ENCODE measurements at regions not wholly inside any gene's neighbourhood (a gene's known extent, or its start where the extent isn't known, plus 50 kb on each side); places are given as distances from the start of the nearest gene placed in this dataset.

DNA sequence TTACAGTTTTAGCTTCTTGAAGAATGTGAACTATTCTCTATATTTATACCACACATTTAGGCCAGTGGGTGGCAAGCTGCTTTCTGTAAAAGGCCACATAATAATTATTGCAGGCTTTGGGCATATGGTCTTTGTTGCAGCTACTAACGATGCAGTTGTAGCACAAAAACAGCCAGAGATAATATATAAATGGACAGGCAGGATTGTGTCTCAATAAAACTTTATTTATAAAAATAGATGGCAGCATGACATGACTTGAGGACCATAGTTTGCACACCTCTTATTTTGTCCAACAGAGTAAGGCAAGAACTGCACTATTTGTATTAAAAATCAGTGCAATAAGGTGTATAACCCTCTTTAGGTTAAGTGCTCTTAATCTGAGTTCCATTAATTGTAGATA is 415.0 kb downstream of the ANXA1 start:
- no peak for DNase-seq

DNA sequence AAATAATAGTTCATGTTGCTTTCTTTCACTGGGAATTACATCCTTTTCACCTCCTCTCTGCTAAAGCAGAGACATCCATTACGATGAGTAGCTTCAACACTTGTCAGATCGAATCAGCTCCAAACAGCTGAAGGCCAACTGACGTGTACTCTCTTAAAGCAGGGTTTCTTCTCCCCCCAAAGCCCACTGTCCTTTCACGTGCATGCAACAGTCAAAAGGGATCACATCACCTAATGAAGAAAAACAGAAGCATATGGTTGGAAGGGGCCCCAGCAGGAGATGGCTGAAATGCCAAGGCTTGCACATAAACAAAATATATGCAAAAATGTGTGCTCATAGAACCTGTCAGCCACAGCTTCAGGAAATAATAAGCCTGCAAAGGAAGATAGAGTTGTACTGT is 421.6 kb downstream of the ANXA1 start:
- no peak for DNase-seq

DNA sequence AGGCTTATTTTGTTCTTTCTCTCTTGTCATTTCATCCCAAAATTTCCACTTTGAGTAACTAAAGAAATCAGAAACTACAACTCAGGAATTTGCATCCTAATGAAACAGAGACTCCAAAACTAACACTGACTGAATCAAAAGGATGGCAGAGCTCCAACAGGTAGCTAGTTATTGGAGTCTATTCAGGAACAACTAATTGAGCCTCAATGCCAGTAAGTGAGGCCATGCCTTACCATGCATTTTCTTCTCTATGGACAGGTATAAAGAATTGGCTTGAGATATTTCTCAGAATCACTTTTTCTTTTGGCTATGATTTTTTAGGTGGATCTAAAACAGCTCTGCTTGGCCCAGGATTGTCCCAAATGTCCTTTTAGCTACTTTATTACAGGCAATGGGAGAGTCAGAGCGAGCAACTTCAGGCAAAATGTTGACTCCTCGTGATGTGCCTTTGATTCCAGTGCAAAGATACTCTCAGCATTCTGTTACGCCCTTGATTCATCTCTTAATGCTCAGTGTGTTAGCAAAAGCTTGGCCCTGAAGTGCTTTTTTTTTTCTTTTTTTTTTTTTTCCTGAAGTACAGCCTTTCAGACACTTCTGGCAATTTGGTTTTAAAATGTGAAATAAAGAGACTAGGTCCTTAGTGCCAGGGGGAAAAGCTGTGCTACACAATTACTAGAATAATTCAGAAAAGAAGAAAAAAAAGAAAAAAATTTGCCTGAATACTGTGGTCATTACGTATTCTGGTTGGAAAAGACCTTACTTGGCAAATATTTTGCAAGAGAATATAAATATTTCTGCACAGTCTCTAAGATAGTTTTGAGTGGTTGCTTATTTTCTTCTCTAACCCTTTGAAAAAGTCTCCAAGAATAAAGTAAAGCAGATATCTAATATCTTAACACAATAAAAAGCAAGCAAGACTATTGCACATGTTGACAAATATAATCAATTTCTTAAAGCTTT is 423.7 kb downstream of the ANXA1 start:
- DNase-seq: no peak

DNA sequence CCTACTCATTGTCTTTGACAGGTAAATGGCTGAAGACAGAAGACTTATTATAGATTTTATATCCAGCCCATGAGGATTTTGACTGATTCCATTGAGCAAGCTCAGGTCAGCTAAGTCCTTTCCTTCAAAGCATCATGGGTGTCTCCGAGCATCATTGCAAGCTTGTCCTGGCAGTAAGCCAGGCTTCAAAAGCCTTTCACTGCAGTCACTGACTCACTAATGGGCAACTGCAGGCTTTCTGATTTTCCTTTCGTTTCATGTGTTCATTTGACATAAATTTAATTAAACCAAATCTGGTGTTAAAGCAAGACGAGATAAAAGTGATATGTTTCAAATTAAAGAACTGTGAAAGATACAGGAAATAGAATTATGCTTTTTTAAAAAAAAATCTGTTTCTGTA is 426.2 kb downstream of the ANXA1 start:
- peak; percentile 32 for DNase-seq

DNA sequence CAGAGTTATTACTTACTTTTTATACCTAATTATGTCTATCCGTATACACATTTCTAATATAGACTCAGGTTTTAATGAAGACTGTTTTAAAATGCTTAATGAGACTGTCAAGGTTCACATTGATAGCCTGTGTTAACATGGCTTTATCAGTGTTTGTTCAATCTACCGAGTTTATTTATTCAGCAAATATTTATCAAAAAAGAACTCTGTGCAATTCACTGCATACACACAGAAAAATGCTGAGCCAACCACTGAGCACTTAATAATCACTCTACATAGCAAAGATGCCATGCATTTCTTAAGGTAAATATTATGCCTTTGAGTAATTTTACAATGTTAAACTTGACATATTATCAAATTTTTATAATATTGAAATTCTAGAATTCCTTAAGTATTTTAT is 428.2 kb downstream of the ANXA1 start:
- no peak for DNase-seq

DNA sequence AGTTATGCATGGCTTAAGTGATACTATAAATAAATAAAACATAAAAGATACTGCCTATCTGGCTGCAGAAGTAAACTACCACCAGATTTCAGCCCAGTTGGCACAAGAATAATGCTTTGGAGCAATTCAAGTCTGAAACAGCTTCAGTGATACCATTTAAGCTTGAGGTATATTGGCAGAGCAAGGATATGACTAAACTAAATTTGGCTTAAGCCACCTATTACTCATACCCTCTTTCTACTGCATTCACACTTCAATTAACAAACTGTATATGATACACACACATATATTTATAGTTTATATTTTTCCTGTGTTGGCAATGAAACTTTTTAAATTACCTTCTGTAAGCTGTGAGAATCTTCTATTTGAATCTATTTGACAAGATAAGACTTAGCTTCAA is 431.9 kb downstream of the ANXA1 start:
- no peak for DNase-seq

DNA sequence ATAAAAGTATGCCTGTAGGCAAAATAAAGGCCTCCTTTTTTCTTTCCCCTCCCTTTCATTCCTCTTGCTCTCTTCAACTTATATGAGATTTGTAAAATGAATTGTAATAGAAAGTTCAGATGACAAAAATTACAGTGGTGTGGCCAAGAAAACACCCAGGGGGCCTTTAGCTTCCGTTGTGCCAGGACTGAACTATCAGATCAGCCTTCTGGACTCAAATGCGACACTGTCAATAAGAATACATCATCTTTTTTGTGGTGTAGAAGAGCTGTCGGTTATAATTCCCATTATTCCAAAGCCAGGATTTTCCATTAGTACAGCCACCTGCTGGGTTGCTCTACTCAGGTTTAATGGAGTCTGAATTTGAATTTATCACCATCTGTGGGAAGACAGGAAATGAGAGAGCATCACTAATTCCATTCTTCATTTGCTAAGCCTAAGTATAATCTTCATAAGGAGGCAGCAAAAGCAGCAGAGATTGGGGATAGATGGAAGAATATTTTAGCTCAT is 443.4 kb downstream of the ANXA1 start:
- DNase-seq: peak; percentile 58

DNA sequence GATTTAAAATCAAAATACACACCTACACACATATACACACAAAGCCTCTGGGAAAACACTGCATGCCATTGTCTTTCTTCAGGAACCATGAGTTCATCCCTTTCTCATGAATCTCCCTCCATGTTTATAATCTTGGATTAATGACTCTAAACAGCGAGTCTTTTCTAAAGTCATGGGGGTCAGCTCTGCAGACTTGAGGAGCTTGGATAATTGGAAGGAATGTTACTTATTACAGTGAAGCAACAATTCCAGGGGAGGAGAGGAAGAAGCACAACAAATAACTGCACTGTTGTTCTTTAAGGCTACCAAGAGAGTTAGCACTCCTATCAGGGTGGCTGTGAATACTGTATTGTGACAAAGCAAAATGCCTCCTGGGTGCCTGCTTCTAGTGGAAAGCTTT is 444.7 kb downstream of the ANXA1 start:
- no peak for DNase-seq

DNA sequence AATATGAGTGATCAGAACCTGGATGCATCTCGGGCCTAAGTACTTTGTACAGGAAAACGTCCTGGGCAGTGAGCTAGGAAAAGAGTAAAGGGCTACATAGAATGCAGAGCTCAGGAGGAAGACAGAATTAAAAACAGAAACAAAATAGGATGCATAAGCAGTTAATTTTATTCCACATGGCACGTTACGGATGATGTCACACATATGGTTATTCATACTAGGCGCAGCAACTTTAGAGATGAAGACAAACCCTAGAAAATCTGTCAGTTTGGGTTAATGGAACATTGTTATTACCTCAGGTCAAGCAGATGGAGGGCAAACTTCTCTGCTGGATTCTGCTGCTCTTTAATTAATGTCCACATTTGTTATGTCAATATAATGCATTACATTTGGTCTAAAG is 445.4 kb downstream of the ANXA1 start:
- DNase-seq: no peak

DNA sequence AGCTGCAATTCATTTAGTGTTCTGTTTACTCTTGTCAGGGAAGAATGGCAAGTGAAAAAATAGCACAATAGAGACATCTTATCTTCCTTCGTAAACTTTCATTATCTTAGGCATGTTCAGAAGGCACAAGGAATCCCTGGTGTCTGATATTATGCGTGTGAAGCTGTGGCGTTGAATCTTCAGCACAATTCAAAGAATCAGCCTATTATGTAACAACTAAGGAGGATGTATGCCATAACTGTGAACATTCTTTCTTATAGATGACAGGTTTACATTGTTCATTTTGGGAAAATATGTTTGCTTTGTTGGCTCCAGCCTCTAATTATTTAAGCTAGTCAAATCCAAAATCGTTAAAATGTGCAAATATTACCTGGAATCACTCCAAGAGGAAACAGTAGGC is 446.1 kb downstream of the ANXA1 start:
- DNase-seq: peak; percentile 74

DNA sequence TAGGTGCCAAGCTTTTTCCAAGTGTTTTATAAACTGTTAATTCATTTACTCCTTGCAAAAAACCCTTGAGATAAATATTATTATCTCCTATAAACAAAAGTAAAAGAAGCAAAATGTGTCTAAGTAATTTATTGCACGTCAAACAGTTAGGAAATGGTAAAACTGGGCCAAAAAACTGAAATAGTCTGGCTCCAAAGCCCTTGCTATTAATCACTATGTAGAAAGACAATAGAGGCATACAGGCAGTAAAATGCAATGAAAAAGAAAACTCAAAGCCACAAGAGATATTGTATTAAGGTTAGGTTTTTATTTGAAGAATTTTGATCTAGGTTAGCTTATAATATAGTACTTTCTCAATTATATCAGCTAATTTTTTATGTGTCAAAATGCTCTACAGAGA is 457.7 kb downstream of the ANXA1 start:
- no peak for DNase-seq

DNA sequence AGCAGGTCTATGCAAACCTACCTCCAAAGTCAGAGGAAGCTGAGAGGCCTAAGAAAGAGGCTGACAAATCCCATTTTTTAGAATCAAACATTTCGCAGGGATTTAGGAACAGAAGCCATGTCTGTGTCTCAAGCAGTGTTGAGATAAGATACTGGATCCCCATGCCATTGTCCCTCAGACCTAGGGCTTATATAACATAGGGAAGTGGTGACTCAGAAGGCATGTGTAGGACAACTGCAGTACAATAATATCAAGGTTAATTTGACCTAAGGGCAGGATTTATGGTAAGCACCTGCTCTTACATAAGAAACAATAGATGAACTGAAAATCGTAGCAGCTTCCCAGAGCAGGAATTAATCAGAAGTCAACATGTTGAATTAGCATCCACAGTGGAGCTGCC is 459.4 kb downstream of the ANXA1 start:
- no peak for DNase-seq

DNA sequence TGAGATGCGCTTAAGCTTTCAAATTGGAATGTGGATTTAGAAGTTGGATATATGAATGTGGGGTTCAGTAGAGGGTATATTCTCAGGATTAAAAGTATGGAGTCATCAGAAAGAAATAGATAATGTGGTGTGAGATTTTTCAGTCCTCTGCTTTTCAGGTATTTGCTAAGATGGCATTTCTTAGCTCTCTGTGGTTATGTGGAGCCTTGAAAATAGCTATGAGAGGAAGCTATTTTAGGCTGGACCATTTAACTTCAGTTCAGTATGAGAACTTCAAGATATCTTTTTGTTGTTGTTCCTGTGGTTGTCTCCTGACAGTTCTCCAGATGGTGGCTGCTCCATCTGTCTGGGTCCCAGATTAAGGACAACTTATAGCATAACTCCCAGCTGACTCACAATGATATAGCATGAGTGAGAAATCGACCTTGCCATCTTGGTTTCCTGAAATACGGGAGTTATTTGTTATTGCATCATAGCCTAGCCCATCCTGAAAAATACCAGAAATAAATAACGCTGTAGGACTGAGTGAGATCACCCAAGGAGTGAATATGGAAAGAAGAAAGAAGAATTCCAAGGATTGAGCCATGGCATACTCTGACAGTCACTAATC is 461.5 kb downstream of the ANXA1 start:
- DNase-seq: no peak

DNA sequence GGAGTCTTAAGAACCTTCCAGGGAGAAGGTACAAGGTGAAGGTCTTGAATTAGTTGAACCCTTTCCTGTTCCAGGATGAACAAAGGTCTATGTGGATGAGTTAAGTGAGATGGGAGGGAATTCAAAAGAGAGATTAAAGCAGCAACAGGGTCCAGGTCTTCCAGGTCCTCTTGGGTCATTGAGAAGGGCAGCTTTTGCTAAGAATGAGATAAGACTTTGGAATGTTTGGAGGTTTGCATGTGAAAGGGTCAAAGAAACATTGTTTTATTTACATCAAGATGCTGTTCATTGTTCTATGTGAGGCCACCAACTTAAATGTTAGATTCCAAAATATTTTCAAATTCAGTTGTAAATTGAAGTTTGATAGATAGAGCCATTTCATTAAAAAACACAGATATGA is 463.9 kb downstream of the ANXA1 start:
- DNase-seq: no peak

DNA sequence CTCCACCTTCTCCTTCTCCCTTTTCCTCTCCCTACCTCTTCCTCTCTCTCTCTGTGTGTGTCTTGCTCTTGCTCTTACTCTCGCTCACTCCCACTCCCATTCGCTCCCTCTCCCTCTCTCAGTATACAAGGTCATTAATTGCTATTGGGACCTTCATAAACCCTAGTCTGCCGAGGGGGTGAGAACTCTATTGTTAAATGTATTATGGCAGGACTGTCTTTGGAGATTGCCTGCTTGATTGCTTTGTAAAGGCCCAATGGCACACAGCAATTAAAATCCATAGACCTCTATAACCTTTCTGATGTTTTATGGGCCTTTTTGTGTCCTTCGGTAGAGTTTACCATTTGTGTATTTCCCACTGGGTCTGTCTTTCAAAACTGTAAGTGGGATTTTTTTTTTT is 465.9 kb downstream of the ANXA1 start:
- no peak for DNase-seq

DNA sequence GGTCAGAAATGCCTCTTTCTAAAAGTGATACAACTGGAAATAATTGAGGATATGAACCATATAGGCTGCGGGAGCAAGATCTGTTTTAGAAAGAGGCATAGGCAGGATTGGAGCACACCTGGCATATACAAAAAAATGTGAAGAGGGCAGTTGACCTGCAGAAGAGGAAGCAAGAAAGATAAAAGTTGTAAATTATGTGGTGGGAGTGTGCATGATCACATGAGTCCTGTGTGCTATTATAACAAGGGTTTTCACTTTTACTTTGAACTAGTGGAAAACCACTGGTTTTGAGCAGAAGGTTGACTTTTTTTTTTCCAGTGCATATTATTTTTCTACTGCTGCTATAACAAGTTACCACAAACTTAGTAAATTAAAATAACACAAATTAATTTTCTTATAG is 489.3 kb downstream of the ANXA1 start:
- DNase-seq: no peak

DNA sequence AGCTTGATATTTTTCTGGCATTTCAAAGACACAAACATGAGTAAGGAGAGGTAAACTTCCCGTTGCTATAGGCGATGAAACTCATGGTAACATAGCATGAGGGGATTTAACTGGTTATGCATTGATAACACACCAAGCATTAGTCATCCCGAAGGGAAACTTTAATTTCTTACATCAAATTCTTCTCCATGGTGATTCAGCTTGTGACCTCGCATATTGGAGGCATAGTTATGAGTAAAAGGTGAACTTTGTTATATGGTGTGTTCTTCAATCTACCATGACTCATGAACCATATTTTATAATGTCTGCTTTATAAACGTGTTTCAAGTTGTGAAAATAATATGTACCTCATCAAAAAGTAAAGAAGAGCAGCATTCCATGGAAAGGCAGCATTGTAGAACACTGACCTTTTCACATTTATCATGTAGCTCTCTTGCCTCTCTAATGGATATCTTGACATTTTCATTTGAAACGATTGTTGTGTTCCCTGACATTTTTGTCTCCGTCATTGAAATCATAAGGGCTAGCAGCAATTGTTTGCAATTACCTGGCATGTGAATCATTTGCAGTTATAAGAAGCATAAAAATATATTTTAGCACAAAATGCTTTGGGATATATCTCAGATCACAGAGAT is 491.8 kb downstream of the ANXA1 start:
- DNase-seq: no peak

DNA sequence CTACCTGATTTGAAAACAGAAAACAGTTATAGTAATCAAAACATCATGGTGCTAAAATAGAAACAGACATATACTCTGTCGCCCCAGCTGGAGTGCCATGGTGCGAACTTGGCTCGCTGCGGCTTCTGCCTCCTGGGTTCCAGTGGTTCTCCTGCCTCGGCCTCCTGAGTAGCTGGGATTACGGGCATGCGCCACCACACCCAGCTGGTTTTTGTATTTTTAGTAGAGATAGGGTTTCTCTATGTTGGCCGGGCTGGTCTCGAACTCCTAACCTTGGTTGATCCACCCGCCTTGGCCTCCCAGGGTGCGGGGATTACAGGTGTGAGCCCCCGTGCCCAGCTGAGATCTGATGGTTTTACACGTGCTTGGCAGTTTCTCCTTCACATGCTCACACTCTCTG is 495.9 kb downstream of the ANXA1 start:
- DNase-seq: no peak

DNA sequence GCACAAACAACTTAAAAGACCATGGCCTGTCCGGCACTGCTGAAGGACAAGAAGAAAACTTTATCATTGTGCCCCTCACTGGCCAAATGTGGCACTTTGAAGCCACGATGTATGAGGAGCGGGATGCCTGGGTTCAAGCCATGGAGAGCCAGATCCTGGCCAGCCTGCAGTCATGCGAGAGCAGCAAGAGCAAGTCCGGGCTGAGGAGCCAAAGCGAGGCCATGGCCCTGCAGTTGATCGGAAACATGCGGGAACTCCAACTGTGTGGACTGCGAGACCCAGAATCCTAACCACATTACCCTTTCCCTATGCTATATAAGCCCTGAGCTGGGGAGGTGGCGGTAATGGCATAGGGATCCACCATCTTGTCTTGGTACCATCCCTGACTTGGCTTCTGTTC is 497.9 kb downstream of the ANXA1 start:
- DNase-seq: no peak

DNA sequence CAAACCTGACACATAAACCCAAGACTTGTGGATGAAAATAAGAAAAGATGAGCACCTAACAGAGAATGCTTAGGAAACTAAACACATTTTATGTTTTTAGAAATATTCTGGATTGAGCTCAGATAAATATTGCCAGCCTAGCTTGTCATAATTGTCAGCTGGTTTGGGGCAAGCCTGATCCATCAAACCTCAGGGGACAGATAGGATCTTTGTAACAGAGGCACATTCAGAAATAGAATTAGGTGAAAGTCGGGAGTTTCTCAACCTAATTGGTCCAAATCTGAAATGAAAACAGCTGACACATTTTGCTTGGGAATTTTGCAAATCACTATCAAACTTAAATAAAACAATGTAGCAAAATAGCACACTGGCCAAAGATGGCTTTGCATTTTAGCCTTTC is 503.7 kb downstream of the ANXA1 start:
- DNase-seq: no peak

DNA sequence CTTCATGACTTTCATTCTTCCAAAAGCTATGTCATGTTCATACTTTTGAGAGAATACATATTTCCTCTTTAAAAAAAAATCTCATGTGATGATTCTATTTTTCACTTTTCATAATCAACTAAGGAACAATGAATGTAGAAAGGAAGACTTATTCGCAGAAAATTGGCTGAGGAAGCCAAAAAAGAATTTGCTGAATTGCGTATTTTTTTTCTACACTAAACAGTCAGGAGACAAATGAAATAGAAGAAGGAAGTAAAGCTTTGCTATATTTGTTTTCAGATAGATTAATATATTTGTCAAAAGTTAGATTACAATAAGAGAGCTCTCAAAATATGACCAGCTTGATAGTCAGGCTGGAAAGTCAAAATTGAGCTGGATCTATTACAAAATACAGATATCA is 504.2 kb downstream of the ANXA1 start:
- no peak for DNase-seq

DNA sequence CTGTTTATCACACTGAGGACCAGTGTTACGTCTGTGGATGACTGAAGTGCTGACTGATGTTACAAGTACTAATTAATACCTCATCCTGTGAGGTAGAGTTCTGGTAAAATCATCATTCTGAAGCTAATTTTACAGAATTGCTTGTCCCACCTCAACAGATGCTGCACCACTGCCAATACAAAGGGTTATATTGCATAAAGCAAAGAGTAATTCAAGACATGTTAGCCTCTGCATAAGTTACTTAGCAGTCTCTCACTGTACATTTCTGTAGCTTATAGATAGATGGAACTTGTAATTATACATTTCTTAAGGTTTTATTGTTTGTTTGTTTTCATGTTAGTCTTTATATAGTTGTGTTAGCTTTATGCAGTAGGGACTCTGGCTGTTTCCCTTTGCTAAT is 513.6 kb downstream of the ANXA1 start:
- no peak for DNase-seq

DNA sequence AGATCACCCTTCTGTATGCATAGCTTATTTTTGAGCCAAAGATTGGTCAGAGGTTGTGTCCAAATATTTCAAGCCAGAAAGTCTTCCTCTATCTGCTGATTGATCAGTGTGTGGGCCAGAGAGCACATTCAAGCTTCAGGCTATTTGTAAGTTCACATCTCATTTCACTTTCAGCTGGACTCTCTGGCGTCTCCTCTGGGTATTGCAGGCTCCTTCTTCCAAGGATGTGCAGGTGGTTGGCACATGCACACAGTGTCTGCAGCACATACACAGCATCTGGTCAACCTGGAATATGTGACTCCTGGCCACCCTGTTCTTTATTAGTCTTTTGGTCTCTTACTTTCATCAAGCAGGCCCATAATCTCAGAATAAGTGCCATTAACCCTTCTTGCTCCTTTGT is 516.1 kb downstream of the ANXA1 start:
- DNase-seq: peak; percentile 4

DNA sequence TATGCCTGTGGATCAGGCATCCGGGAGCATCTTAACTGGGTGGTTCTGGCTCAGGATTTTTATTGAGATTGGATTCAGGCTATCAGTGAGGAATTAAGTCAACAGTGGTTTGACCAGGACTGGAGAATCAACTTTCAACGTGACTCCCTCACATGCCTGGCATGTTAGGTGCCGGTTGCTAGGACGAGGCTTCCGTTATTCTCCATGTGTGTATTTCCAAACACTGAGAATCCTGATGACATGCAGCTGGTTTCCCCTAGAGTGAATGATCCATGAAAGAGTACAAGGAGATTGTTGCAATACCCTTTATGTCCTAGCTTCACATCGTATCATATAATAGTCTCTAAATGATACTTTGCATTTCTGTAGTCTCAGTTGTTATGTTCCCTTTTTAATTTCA is 529.2 kb downstream of the ANXA1 start:
- no peak for DNase-seq

All from NCI-H69 (cell line).